ENCODE measurements at regions not wholly inside any gene's neighbourhood (a gene's known extent, or its start where the extent isn't known, plus 50 kb on each side); places are given as distances from the start of the nearest gene placed in this dataset.

DNA sequence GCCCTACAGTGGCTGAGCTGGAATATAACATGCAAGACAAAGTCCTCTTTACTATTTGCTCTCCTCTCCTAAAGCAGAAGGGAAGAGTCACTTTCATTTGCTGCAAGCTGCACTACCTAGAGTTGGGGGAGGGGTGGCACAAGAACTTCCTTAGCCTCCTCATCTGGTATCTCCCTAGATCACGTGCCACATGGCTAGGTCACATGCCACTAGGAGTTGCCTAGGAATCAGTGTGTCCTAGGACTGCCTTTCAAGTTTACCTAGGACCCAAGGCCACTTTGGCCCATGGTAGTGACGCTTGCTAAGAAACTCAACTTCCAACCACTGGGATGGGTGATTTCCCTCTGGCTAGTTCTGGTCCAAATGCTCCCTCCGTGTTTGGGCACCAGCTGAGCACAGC is 625.2 kb downstream of the DIAPH3 start:
- Histone ChIP-seq H3K4me1 (ENCODE audit: low read depth) (peaks cover 10% of the 10 kb centered on the region), H3K4me3 (no peak overlapping the region), H3K27ac (no peak overlapping the region), H3K9me3 (ENCODE audit: low read depth) (no peaks in the 10 kb centered on the region), H3K27me3 (no peaks in the 10 kb centered on the region), H3K36me3 (no peaks in the 10 kb centered on the region)
- DNase-seq (ENCODE audit: low read depth in 1 of 2, low spot score in 1 of 2) = no peak
- TF ChIP-seq, protein P1, sequence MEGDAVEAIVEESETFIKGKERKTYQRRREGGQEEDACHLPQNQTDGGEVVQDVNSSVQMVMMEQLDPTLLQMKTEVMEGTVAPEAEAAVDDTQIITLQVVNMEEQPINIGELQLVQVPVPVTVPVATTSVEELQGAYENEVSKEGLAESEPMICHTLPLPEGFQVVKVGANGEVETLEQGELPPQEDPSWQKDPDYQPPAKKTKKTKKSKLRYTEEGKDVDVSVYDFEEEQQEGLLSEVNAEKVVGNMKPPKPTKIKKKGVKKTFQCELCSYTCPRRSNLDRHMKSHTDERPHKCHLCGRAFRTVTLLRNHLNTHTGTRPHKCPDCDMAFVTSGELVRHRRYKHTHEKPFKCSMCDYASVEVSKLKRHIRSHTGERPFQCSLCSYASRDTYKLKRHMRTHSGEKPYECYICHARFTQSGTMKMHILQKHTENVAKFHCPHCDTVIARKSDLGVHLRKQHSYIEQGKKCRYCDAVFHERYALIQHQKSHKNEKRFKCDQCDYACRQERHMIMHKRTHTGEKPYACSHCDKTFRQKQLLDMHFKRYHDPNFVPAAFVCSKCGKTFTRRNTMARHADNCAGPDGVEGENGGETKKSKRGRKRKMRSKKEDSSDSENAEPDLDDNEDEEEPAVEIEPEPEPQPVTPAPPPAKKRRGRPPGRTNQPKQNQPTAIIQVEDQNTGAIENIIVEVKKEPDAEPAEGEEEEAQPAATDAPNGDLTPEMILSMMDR (IDR thresholded peaks at IDR 0.05; ENCODE audit: low read depth, low read length) = no peak

DNA sequence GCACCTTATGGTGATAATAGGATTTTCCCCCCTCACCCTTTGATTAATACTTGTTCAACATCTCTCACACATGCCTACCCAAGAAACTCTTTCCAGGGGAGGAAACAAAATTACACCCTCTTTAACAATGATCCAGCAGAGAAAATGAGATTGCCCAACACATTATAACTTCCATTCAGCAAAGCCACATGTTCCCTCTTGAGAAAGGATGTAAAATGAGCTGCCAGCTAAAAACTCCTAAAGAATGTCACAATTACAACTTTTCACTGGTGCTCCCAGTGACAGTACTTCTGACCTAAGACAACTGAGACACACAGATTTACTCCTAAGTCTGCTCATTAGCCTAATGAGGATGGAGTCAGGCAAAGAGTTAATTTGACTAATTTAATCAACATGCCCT is 621.4 kb downstream of the DIAPH3 start:
- no peak overlapping the region for H3K4me3 ChIP-seq
- no peaks in the 10 kb centered on the region for H3K27me3 ChIP-seq
- TF ChIP-seq, protein P1 (IDR thresholded peaks at IDR 0.05; ENCODE audit: low read depth, low read length) = no peak

DNA sequence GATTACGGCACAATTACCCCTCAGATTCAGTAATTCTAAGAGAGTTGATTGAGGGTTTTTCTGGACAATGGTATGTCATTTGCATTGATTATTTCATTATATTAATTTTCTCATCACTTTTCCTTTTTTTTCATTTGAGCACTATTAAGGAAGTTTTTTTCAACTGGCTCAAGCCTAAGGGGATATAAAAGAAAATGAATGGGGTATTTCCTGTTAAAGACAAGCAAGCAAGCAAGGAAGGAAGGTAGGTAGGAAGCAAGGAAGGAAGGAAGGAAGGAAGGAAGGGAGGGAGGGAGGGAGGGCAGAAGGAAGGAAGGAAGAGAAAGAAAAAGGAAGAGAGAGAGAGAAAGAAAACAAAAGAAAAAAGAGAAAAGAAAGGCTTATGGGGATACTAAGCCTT is 620.3 kb downstream of the DIAPH3 start:
- no peak overlapping the region for H3K4me3 ChIP-seq

More for the DNA sequence above, 621.4 kb downstream of the DIAPH3 start:
- H3K9me3 ChIP-seq (ENCODE audit: low read depth) = no peaks in the 10 kb centered on the region
- H3K36me3 ChIP-seq = no peaks in the 10 kb centered on the region
- peak in 1 of 2 donors; percentile 19 for DNase-seq (ENCODE audit: low read depth in 1 of 2, low spot score in 1 of 2)
- H3K27ac ChIP-seq = no peak overlapping the region
- no peaks in the 10 kb centered on the region for H3K4me1 ChIP-seq (ENCODE audit: low read depth)

DNA sequence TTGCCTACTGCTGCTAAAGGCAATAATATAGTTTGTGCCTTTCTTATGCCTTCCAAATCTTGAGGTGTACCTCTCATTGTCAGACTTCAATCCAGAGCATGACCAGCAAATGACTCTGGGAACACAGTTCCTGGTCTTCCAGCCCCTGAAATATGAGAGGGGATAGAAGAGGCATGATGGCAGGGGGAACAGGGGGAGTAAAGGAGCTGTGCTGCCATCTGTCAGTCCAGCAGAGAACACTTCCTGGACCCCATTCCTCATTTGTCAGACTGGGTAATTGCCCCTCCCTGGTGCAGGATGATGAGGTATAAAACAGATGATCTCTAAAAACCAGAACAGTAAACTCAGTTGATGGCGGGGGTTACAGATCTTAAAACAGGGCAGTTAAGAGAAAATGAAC is 618.7 kb downstream of the DIAPH3 start:
- Histone ChIP-seq H3K4me1 (ENCODE audit: low read depth) (no peaks in the 10 kb centered on the region), H3K9me3 (ENCODE audit: low read depth) (no peaks in the 10 kb centered on the region), H3K4me3 (no peak overlapping the region), H3K36me3 (no peaks in the 10 kb centered on the region), H3K27me3 (no peaks in the 10 kb centered on the region), H3K27ac (no peak overlapping the region)
- DNase-seq (ENCODE audit: low read depth in 1 of 2, low spot score in 1 of 2) = no peak
- TF ChIP-seq, protein P1 (IDR thresholded peaks at IDR 0.05; ENCODE audit: low read depth, low read length) = no peak

More for the DNA sequence above, 620.3 kb downstream of the DIAPH3 start:
- H3K27me3 ChIP-seq = no peaks in the 10 kb centered on the region
- H3K4me1 ChIP-seq (ENCODE audit: low read depth) = no peaks in the 10 kb centered on the region
- TF ChIP-seq, protein P1 (IDR thresholded peaks at IDR 0.05; ENCODE audit: low read depth, low read length) = no peak
- H3K9me3 ChIP-seq (ENCODE audit: low read depth) = no peaks in the 10 kb centered on the region
- no peak overlapping the region for H3K27ac ChIP-seq
- DNase-seq (ENCODE audit: low read depth in 1 of 2, low spot score in 1 of 2) = no peak
- H3K36me3 ChIP-seq = no peaks in the 10 kb centered on the region

DNA sequence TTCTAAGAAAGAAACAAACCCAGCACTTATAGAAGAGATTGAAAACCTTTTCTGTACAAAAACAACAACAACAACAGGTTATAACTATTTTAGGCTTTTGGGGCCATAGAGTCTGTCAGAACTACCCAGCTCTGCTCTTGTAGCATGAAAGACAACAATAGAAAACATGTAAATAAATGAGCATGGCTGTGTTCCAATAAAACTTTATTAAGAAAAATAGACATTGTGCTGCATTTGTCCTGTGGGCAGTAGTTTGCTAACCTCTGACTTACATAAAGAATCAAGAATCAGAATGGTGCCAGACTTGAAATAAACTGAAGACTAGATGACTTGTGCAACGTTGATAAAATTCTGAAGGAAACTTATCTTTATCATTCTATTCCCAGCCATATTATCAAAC is 617.5 kb downstream of the DIAPH3 start:
- Histone ChIP-seq H3K36me3 (no peaks in the 10 kb centered on the region), H3K9me3 (ENCODE audit: low read depth) (no peaks in the 10 kb centered on the region), H3K27ac (no peak overlapping the region), H3K4me1 (ENCODE audit: low read depth) (no peaks in the 10 kb centered on the region), H3K27me3 (no peaks in the 10 kb centered on the region), H3K4me3 (no peak overlapping the region)
- TF ChIP-seq, protein P1 (IDR thresholded peaks at IDR 0.05; ENCODE audit: low read depth, low read length) = no peak
- DNase-seq (ENCODE audit: low read depth in 1 of 2, low spot score in 1 of 2) = no peak

DNA sequence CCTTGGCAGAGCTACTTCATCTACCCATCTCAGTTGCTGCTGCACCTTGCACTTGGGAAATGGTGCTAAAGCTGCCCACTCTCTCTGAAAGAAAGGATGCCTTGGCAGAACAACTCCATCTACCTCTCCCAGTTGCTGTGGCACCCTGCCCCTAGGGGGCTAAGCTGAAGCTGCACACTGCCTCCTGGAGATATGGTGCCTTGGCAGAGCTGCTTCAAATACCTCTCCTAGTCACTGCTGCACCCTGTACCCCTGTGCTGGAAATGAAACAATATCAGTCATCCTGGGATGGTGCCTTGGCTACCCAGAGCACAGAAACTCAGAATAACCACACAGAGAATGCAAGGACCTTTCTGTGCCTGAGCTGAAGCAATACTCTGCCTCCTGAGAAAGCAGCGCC is 615.8 kb downstream of the DIAPH3 start:
- Histone ChIP-seq H3K4me3 (no peak overlapping the region), H3K9me3 (ENCODE audit: low read depth) (no peaks in the 10 kb centered on the region), H3K4me1 (ENCODE audit: low read depth) (no peaks in the 10 kb centered on the region), H3K27ac (no peak overlapping the region), H3K27me3 (no peaks in the 10 kb centered on the region), H3K36me3 (no peaks in the 10 kb centered on the region)
- DNase-seq (ENCODE audit: low read depth in 1 of 2, low spot score in 1 of 2) = no peak
- TF ChIP-seq, protein P1 (IDR thresholded peaks at IDR 0.05; ENCODE audit: low read depth, low read length) = no peak
